T-cell (primary cell): ENCODE measurements at regions not wholly inside any gene's neighbourhood (a gene's known extent, or its start where the extent isn't known, plus 50 kb on each side); places are given as distances from the start of the nearest gene placed in this dataset.

Experiments
- ATAC-seq, 4 experiments: fragments of 200-7000 bp in 3 of 4; fragments of 150-1000 bp in 1 of 4; cut with Tn5 transposase; replicated peaks in 1 of 4; 1 replicate in 3 of 4; 2 replicates in 1 of 4; pipeline ENCODE4 v1.10.0; 2021; ENCODE audit warnings: moderate library complexity in 3 of 4, mild to moderate bottlenecking in 2 of 4, moderate number of reproducible peaks in 1 of 4
- CTCF ChIA-PET, 2 donors: fragments of 300-600 bp; sonication (Branson Sonifier 250); formaldehyde crosslinking; loops; one replicate each; lab custom pipeline; 2022; ENCODE audit warnings: antibody characterized with exemption in 2 of 2; lab: Charles Lee
- POLR2A ChIA-PET, 2 donors: fragments of 300-600 bp; sonication (Branson Sonifier 250); formaldehyde crosslinking; loops; one replicate each; lab custom pipeline; 2022; ENCODE audit warnings: antibody characterized with exemption in 2 of 2; lab: Charles Lee
- DNase-seq, 35 experiments: peaks; one replicate each; pipeline versions ENCODE4 v3.0.0 to v3.0.0-alpha.2; 2013 to 2023
- H3K27ac ChIP-seq: one replicate; pipeline ENCODE4 v1.5.1; 2013; ENCODE audit warnings: low read length
- H3K27me3 ChIP-seq, 2 experiments: replicated peaks in 1 of 2; 1 replicate in 1 of 2; 2 replicates in 1 of 2; pipeline versions ENCODE4 v1.6.1 to v1.7.0; 2013; ENCODE audit warnings: low read length in 1 of 2, mixed read lengths in 1 of 2; ENCODE audit not compliant: control insufficient read depth in 2 of 2, insufficient read depth in 2 of 2; ENCODE audit errors: extremely low read depth in 1 of 2
- H3K36me3 ChIP-seq, 2 donors: 1 replicate in 1 of 2; 2 replicates in 1 of 2; pipeline versions ENCODE4 v1.6.1 to v1.7.0; 2013; ENCODE audit warnings: low read length in 1 of 2; ENCODE audit not compliant: control insufficient read depth in 2 of 2, insufficient read depth in 1 of 2; ENCODE audit errors: extremely low read depth in 1 of 2
- H3K4me1 ChIP-seq, 2 experiments: 1 replicate in 1 of 2; 2 replicates in 1 of 2; pipeline versions ENCODE4 v1.6.1 to v1.7.0; 2013; ENCODE audit warnings: low read length in 2 of 2, mixed read lengths in 1 of 2; ENCODE audit not compliant: insufficient read depth in 2 of 2, control insufficient read depth in 1 of 2; ENCODE audit errors: extremely low read depth in 1 of 2
- H3K4me3 ChIP-seq, 2 donors: 1 replicate in 1 of 2; 2 replicates in 1 of 2; pipeline versions ENCODE4 v1.5.1 to v1.7.0; 2013; ENCODE audit warnings: mild to moderate bottlenecking in 2 of 2, low read length in 1 of 2, moderate library complexity in 1 of 2; ENCODE audit not compliant: control insufficient read depth in 1 of 2; ENCODE audit errors: extremely low read depth in 1 of 2
- H3K9me3 ChIP-seq: 2 replicates; pipeline ENCODE4 v1.7.0; 2013
- H3K27ac Mint-ChIP-seq, 2 donors: one replicate each; pipeline ENCODE4 v1.8.0; 2020 to 2021; ENCODE audit warnings: mild to moderate bottlenecking in 2 of 2, mixed read lengths in 2 of 2
- H3K27me3 Mint-ChIP-seq, 2 donors: one replicate each; pipeline ENCODE4 v1.8.0; 2021 to 2022; ENCODE audit warnings: mixed read lengths in 2 of 2
- H3K36me3 Mint-ChIP-seq: one replicate; pipeline ENCODE4 v1.8.0; 2021; ENCODE audit warnings: mixed read lengths
- H3K4me1 Mint-ChIP-seq, 3 donors: one replicate each; pipeline ENCODE4 v1.8.0; 2020 to 2022; ENCODE audit warnings: mixed read lengths in 3 of 3, mild to moderate bottlenecking in 1 of 3
- H3K4me3 Mint-ChIP-seq, 3 donors: one replicate each; pipeline ENCODE4 v1.8.0; 2020 to 2022; ENCODE audit warnings: mild to moderate bottlenecking in 3 of 3, mixed read lengths in 3 of 3, moderate library complexity in 3 of 3
- H3K9me3 Mint-ChIP-seq, 3 donors: one replicate each; pipeline ENCODE4 v1.8.0; 2020 to 2022; ENCODE audit warnings: mixed read lengths in 3 of 3
- WGBS: methylation state at CpG from one replicate; pipeline ENCODE4 v1.1.5; 2013; ENCODE audit warnings: missing lambda C conversion rate; ENCODE audit not compliant: insufficient coverage; 5-methylcytosine and 5-hydroxymethylcytosine counted together

DNA sequence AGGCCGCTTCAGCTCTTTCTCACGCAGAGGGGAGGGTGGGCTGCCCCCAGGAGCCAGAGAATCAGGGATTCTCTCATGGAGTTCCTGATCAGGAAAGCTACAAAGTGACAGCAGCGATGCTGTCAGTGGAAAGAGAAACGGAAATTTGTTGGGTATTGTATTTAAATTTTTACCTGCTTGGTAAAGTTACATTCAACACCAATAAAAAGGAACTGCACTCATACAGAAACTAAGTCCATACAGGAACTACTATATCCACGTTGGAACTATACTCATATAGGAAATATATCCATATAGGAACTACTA is 325.5 kb upstream of the IRX4 start:
- peaks cover 0 to 17% of the 10 kb centered on the region in 2 experiments for H3K27me3 ChIP-seq
- no peak overlapping the region for H3K4me3 Mint-ChIP-seq
- no peak for DNase-seq
- H3K4me3 ChIP-seq, result no peak overlapping the region
- no peaks in the 10 kb centered on the region for H3K9me3 Mint-ChIP-seq
- POLR2A ChIA-PET, result no interaction called here
- 50% methylated on average over 2 of the region's 5 CpGs for whole genome bisulfite sequencing
- no peak overlapping the region for H3K27ac ChIP-seq
- CTCF ChIA-PET, result no interaction called here
- H3K36me3 Mint-ChIP-seq, result no peaks in the 10 kb centered on the region
- peaks cover 15 to 18% of the 10 kb centered on the region in 2 donors for H3K27me3 Mint-ChIP-seq
- no peak for ATAC-seq
- H3K4me1 Mint-ChIP-seq, result no peaks in the 10 kb centered on the region
- H3K9me3 ChIP-seq, result no peaks in the 10 kb centered on the region
- H3K4me1 ChIP-seq, result no peaks in the 10 kb centered on the region
- no peak overlapping the region for H3K27ac Mint-ChIP-seq
- no peaks in the 10 kb centered on the region for H3K36me3 ChIP-seq

- ChIA-PET CTCF (no interaction called here), POLR2A (no interaction called here)
- no peaks in the 10 kb centered on the region for H3K36me3 Mint-ChIP-seq
- H3K4me1 Mint-ChIP-seq, result no peaks in the 10 kb centered on the region
- H3K4me3 Mint-ChIP-seq, result no peak overlapping the region
- Histone ChIP-seq H3K9me3 (no peaks in the 10 kb centered on the region), H3K27ac (no peak overlapping the region), H3K4me3 (no peak overlapping the region), H3K36me3 (no peaks in the 10 kb centered on the region), H3K4me1 (no peaks in the 10 kb centered on the region), H3K27me3 (peaks cover 0 to 17% of the 10 kb centered on the region in 2 experiments)
- DNase-seq (no peak), ATAC-seq (no peak)
- 59% methylated on average over 19 of the region's 25 CpGs for WGBS
- H3K27ac Mint-ChIP-seq, result no peak overlapping the region
- H3K27me3 Mint-ChIP-seq, result peaks cover 15 to 18% of the 10 kb centered on the region in 2 donors
- H3K9me3 Mint-ChIP-seq, result no peaks in the 10 kb centered on the region
These were observed 324.9 kb upstream of the IRX4 start for GRCh38 chr5:2207416-2208238.

DNA sequence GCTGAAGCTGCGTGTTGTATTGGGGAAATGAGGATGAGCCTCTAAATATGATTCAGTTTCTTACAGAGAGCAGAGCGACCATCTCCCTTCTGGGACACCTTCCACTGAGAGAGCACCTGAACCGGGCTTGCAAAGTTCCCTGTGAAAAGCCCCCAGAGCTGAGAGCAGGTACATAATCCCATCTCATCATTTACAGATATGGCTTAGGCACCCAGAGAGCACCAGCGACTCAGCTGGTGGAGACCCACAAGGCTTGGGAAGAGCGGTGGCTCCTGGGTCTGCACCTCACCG is 324.3 kb upstream of the IRX4 start:
- Mint-ChIP-seq H3K4me3 (no peak overlapping the region), H3K9me3 (no peaks in the 10 kb centered on the region), H3K27me3 (peaks cover 15 to 18% of the 10 kb centered on the region in 2 donors), H3K27ac (no peak overlapping the region), H3K4me1 (no peaks in the 10 kb centered on the region), H3K36me3 (no peaks in the 10 kb centered on the region)
- ATAC-seq (no peak), DNase-seq (no peak)
- POLR2A ChIA-PET, result no interaction called here
- no peaks in the 10 kb centered on the region for H3K9me3 ChIP-seq
- no peaks in the 10 kb centered on the region for H3K4me1 ChIP-seq
- H3K27ac ChIP-seq, result no peak overlapping the region
- H3K4me3 ChIP-seq, result no peak overlapping the region
- WGBS, result 94% methylated on average over 5 of the region's 6 CpGs
- peaks cover 0 to 17% of the 10 kb centered on the region in 2 experiments for H3K27me3 ChIP-seq
- H3K36me3 ChIP-seq, result no peaks in the 10 kb centered on the region
- CTCF ChIA-PET, result no interaction called here

DNA sequence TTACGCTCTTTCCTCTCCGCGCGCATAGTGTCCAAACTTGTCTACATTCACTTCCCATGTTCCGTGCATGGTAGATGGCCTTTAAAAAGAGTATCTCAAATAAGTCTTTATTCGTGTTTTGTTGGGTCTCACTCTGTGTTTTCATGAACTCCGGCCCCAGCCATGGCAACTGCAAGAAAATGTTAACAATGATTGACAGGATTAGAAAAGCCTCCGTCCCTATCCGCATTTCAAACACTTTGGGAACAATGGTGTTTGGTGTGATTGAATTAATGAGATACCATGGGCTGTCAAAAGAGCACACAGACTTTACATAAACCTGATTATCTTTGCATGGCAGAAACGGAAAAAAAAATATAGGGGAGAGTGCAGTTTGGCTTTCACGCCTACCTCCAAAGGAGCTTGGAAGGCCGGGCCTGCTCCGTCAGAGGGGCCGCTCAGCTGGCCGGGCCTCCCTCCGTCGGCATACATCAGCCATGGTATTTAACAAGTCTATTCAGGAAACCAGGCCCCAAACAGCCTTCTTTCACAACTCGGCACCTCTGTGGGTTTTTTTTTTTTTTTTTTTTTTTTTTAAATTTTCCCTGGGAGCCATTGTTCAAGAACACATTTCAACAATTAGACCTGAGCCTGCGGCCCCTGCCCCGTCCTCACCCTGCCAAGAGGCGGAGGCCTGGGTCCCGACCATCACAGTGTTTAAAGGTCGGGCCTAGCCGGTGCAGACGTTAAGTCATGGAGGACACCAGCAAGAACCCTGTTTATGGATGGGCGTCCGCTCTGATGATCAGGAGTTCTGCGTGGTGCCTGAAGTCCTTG is 323.8 kb upstream of the IRX4 start:
- ATAC-seq, result no peak

DNA sequence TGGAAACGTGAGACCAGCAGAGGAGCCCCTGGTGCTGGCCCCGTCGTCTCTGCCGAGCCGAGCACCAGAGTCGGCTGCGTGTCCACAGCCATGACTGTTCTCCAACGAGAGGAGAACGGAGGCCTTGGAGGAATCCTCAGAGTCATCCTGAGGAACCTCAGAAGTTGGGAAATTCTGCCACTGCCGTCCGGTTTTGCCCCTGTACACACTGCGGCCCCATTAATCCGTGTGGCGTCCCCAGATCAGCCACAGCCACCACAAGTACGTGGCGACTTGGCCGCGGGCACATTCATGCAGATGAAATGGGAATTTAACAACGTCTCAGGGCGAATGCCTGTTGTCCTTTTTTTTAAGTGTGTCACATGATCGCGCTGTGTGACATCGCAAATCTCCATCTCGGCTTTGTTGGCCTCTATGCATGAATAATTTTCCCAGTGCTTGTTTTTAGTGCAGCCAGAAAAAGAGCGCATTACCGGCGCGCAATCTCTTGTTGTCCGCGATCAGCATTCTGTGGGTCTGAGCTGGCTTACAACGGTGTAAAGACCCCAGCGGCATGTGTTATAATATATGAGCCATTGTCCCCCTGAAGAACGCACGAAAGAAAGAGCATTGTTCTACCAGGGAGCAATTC is 323.0 kb upstream of the IRX4 start:
- Mint-ChIP-seq H3K4me1 (no peaks in the 10 kb centered on the region), H3K4me3 (no peak overlapping the region), H3K36me3 (no peaks in the 10 kb centered on the region), H3K27me3 (peaks cover 15 to 18% of the 10 kb centered on the region in 2 donors), H3K27ac (no peak overlapping the region), H3K9me3 (no peaks in the 10 kb centered on the region)
- ATAC-seq (no peak), DNase-seq (no peak)
- Histone ChIP-seq H3K27ac (no peak overlapping the region), H3K4me1 (no peaks in the 10 kb centered on the region), H3K9me3 (no peaks in the 10 kb centered on the region), H3K36me3 (no peaks in the 10 kb centered on the region), H3K27me3 (peaks cover 0 to 20% of the 10 kb centered on the region in 2 experiments), H3K4me3 (no peak overlapping the region)
- POLR2A ChIA-PET, result no interaction called here
- WGBS, result 89% methylated on average over 34 of the region's 34 CpGs
- CTCF ChIA-PET, result no interaction called here

More for the DNA sequence above, 323.8 kb upstream of the IRX4 start:
- no peaks in the 10 kb centered on the region for H3K9me3 Mint-ChIP-seq
- H3K27me3 Mint-ChIP-seq, result peaks cover 15 to 18% of the 10 kb centered on the region in 2 donors
- H3K36me3 ChIP-seq, result no peaks in the 10 kb centered on the region
- peaks cover 0 to 20% of the 10 kb centered on the region in 2 experiments for H3K27me3 ChIP-seq
- 88% methylated on average over 13 of the region's 28 CpGs for WGBS
- CTCF ChIA-PET, result no interaction called here
- POLR2A ChIA-PET, result no interaction called here
- H3K9me3 ChIP-seq, result no peaks in the 10 kb centered on the region
- no peaks in the 10 kb centered on the region for H3K4me1 Mint-ChIP-seq
- H3K36me3 Mint-ChIP-seq, result no peaks in the 10 kb centered on the region
- no peaks in the 10 kb centered on the region for H3K4me1 ChIP-seq
- no peak for DNase-seq
- no peak overlapping the region for H3K27ac Mint-ChIP-seq
- H3K4me3 ChIP-seq, result no peak overlapping the region
- H3K4me3 Mint-ChIP-seq, result no peak overlapping the region
- H3K27ac ChIP-seq, result no peak overlapping the region

DNA sequence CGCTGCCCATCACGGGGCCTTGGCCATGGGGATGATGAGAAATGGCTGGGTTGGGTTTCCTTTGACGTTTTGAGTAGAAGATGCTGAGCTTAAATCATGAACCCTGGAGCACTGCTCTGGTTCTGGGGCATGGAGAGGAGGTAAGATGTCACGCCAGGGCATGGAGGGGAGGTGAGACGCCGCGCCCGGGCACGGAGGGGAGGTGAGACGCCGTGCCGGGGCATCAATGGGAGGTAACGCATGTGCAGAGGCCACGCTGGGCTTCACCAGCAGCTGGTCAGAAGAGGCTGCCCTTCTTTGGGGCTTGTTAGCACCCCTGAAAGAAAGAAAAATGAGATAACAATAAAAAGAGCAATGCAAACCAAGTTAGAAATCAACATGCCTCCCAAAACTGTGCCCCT is 322.5 kb upstream of the IRX4 start:
- H3K36me3 ChIP-seq, result no peaks in the 10 kb centered on the region
- WGBS, result 84% methylated on average over 13 of the region's 14 CpGs
- no peak for ATAC-seq
- ChIA-PET POLR2A (no interaction called here), CTCF (no interaction called here)
- H3K36me3 Mint-ChIP-seq, result no peaks in the 10 kb centered on the region
- H3K9me3 Mint-ChIP-seq, result no peaks in the 10 kb centered on the region
- DNase-seq, result no peak
- no peak overlapping the region for H3K27ac ChIP-seq
- H3K4me3 Mint-ChIP-seq, result no peak overlapping the region
- H3K4me1 Mint-ChIP-seq, result no peaks in the 10 kb centered on the region
- H3K4me1 ChIP-seq, result no peaks in the 10 kb centered on the region
- peaks cover 15 to 18% of the 10 kb centered on the region in 2 donors for H3K27me3 Mint-ChIP-seq
- peaks cover 0 to 25% of the 10 kb centered on the region in 2 experiments for H3K27me3 ChIP-seq
- no peak overlapping the region for H3K27ac Mint-ChIP-seq
- no peak overlapping the region for H3K4me3 ChIP-seq
- H3K9me3 ChIP-seq, result no peaks in the 10 kb centered on the region
